ENCODE measurements at regions not wholly inside any gene's neighbourhood (a gene's known extent, or its start where the extent isn't known, plus 50 kb on each side); places are given as distances from the start of the nearest gene placed in this dataset.
A peak's percentile ranks its signal among the peaks of the same experiment; 100 is the strongest.

DNA sequence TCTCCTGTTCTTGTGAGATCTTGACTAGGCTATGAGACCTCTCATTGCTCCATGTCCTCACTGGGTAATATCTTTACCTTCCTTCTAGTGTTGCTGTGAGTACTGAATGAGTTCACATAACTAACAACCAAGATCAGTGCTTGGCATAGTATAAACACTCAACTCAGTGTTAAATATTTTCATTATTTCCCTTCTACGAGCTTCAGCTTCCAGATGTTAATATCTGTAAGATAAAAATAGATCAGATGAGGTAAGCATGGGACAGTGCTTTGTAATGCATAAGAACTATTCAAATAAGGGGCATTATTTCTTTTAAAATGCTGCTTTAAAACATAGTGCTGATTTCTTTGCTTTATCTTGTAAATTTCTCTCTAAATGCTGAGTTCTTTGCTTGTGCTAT lies 130.8 kb downstream of the DIPK2A start:
- H3K4me1 ChIP-seq (ENCODE audit: control insufficient read depth, extremely low read depth, insufficient read depth, low read length) = no peaks in the 10 kb centered on the region
- peak in 1 of 2 donors; percentile 21 for DNase-seq (ENCODE audit: low read depth in 2 of 2)
- no peak overlapping the region for H3K9ac ChIP-seq (ENCODE audit: insufficient read depth, low read length)
- TF ChIP-seq EZH2 (IDR thresholded peaks at IDR 0.05; ENCODE audit: low read length, missing control alignments) = no peak
- no peak for TF ChIP-seq CTCF (conservative IDR thresholded peaks at IDR 0.05 in 1 of 2, IDR thresholded peaks at IDR 0.05 in 1 of 2; ENCODE audit: low read depth in 1 of 2, low read length in 2 of 2)
- no peaks in the 10 kb centered on the region for H3K27me3 ChIP-seq (ENCODE audit: control insufficient read depth, insufficient read depth, low read length)
- H3K27ac ChIP-seq (ENCODE audit: insufficient read depth, low read length) = no peak overlapping the region
- H3K4me2 ChIP-seq (ENCODE audit: extremely low read depth, insufficient read depth, low read length) = no peak overlapping the region
- H2AFZ ChIP-seq (ENCODE audit: low read length) = no peak overlapping the region
- H3K9me3 ChIP-seq (ENCODE audit: control insufficient read depth, insufficient read depth, low read depth, low read length) = no peaks in the 10 kb centered on the region
- H4K20me1 ChIP-seq (ENCODE audit: control insufficient read depth, extremely low read depth, insufficient read depth, low read length) = no peaks in the 10 kb centered on the region
- H3K79me2 ChIP-seq (ENCODE audit: control insufficient read depth, insufficient read depth, low read length) = no peaks in the 10 kb centered on the region
- H3K4me3 ChIP-seq (replicated peaks in 1 of 4; ENCODE audit: control extremely low read depth in 1 of 4, insufficient read depth in 1 of 4, low read depth in 3 of 4, low read length in 4 of 4) = no peak overlapping the region
- H3K36me3 ChIP-seq (ENCODE audit: control insufficient read depth, insufficient read depth, low read length) = no peaks in the 10 kb centered on the region

DNA sequence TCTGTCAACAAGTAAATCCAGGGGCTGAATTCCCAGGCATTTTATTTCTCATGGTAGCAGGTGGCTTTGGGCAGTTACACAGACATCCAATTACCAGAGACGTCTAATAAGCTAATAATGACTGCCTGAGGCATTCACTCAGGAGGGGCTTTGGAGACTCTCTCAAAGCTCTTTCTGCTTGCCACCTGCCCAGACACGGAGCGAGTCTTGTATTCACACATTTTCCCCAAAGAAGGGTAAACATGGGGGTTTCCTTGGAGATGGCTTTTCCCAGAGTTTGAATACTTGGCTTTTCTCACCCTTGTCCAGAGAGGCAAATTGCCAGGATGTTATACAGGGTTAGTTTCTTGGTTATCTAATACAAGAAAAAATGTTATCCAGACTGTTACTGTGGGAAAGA lies 132.6 kb downstream of the DIPK2A start:
- H3K27ac ChIP-seq (ENCODE audit: insufficient read depth, low read length) = no peak overlapping the region
- no peaks in the 10 kb centered on the region for H3K36me3 ChIP-seq (ENCODE audit: control insufficient read depth, insufficient read depth, low read length)
- TF ChIP-seq EZH2 (IDR thresholded peaks at IDR 0.05; ENCODE audit: low read length, missing control alignments) (no peak), CTCF (conservative IDR thresholded peaks at IDR 0.05 in 1 of 2, IDR thresholded peaks at IDR 0.05 in 1 of 2; ENCODE audit: low read depth in 1 of 2, low read length in 2 of 2) (no peak)
- H3K4me3 ChIP-seq (replicated peaks in 1 of 4; ENCODE audit: control extremely low read depth in 1 of 4, insufficient read depth in 1 of 4, low read depth in 3 of 4, low read length in 4 of 4) = no peak overlapping the region
- no peaks in the 10 kb centered on the region for H3K9me3 ChIP-seq (ENCODE audit: control insufficient read depth, insufficient read depth, low read depth, low read length)
- no peaks in the 10 kb centered on the region for H3K79me2 ChIP-seq (ENCODE audit: control insufficient read depth, insufficient read depth, low read length)
- no peak overlapping the region for H2AFZ ChIP-seq (ENCODE audit: low read length)
- no peak overlapping the region for H3K4me2 ChIP-seq (ENCODE audit: extremely low read depth, insufficient read depth, low read length)
- H4K20me1 ChIP-seq (ENCODE audit: control insufficient read depth, extremely low read depth, insufficient read depth, low read length) = no peaks in the 10 kb centered on the region
- no peak for DNase-seq (ENCODE audit: low read depth in 2 of 2)
- no peaks in the 10 kb centered on the region for H3K27me3 ChIP-seq (ENCODE audit: control insufficient read depth, insufficient read depth, low read length)
- no peaks in the 10 kb centered on the region for H3K4me1 ChIP-seq (ENCODE audit: control insufficient read depth, extremely low read depth, insufficient read depth, low read length)
- H3K9ac ChIP-seq (ENCODE audit: insufficient read depth, low read length) = no peak overlapping the region

DNA sequence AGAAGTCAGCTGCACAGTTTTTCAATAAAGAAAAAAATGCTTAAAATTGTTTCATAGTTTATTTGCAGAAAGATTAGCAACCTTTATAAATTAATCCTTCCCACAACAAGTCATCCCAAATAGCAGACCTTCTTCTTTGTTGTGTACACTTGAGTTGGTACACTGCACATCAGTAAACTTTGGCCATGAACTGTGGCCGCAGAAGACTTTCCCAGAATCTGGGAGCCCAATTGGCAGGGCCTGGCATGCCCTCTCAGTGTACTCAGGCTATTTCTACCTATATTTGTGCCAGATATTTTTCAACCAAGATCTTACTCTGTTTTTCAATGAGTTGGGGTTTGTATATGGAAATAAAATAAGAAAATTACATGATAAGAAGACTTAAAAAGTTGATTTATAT lies 133.1 kb downstream of the DIPK2A start:
- Histone ChIP-seq H3K4me3 (replicated peaks in 1 of 4; ENCODE audit: control extremely low read depth in 1 of 4, insufficient read depth in 1 of 4, low read depth in 3 of 4, low read length in 4 of 4) (no peak overlapping the region), H3K27ac (ENCODE audit: insufficient read depth, low read length) (no peak overlapping the region), H2AFZ (ENCODE audit: low read length) (no peak overlapping the region), H4K20me1 (ENCODE audit: control insufficient read depth, extremely low read depth, insufficient read depth, low read length) (no peaks in the 10 kb centered on the region), H3K27me3 (ENCODE audit: control insufficient read depth, insufficient read depth, low read length) (no peaks in the 10 kb centered on the region), H3K79me2 (ENCODE audit: control insufficient read depth, insufficient read depth, low read length) (no peaks in the 10 kb centered on the region), H3K9ac (ENCODE audit: insufficient read depth, low read length) (no peak overlapping the region), H3K9me3 (ENCODE audit: control insufficient read depth, insufficient read depth, low read depth, low read length) (no peaks in the 10 kb centered on the region), H3K36me3 (ENCODE audit: control insufficient read depth, insufficient read depth, low read length) (no peaks in the 10 kb centered on the region), H3K4me2 (ENCODE audit: extremely low read depth, insufficient read depth, low read length) (no peak overlapping the region), H3K4me1 (ENCODE audit: control insufficient read depth, extremely low read depth, insufficient read depth, low read length) (no peaks in the 10 kb centered on the region)
- TF ChIP-seq EZH2 (IDR thresholded peaks at IDR 0.05; ENCODE audit: low read length, missing control alignments) = no peak
- no peak for TF ChIP-seq CTCF (conservative IDR thresholded peaks at IDR 0.05 in 1 of 2, IDR thresholded peaks at IDR 0.05 in 1 of 2; ENCODE audit: low read depth in 1 of 2, low read length in 2 of 2)
- no peak for DNase-seq (ENCODE audit: low read depth in 2 of 2)
